ENCODE measurements at regions not wholly inside any gene's neighbourhood (a gene's known extent, or its start where the extent isn't known, plus 50 kb on each side); places are given as distances from the start of the nearest gene placed in this dataset.

DNA sequence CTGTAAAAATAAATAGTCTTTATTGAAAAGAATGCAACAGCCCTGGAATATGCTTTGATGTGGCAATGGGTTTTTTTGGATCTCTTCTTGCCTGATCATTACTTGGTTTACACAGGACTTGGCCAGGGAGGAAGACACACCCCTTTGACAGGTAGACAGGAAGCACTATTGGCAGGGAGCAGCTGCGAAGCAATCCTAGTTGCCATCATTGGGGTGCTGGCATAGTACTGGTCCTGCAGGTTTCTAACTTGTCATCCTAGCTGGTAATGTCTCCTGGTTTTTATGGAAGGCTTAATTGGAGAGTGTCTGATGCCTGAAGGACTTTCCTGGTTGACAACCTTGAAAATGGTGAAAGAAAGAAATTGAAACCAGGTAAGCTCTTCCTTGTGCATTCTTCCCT is 71.2 kb upstream of the CCN6 start:
- Mint-ChIP-seq H3K27me3 (no peaks in the 10 kb centered on the region), H3K36me3 (ENCODE audit: insufficient read depth) (peaks cover 2% of the 10 kb centered on the region), H3K9me3 (no peaks in the 10 kb centered on the region), H3K4me1 (peaks cover 31% of the 10 kb centered on the region), H3K4me3 (no peak overlapping the region), H3K27ac (ENCODE audit: low read depth) (no peak overlapping the region)
- ATAC-seq (replicated peaks; ENCODE audit: extremely low read depth, poor library complexity, severe bottlenecking) = no peak
- DNase-seq (ENCODE audit: low spot score in 2 of 2) = no peak

- ATAC-seq (replicated peaks; ENCODE audit: extremely low read depth, poor library complexity, severe bottlenecking) (no peak), DNase-seq (ENCODE audit: low spot score in 2 of 2) (no peak)
- peak overlapping the region; percentile 36 for H3K27ac Mint-ChIP-seq (ENCODE audit: low read depth)
- peaks cover 31% of the 10 kb centered on the region for H3K4me1 Mint-ChIP-seq
- H3K27me3 Mint-ChIP-seq = no peaks in the 10 kb centered on the region
- no peaks in the 10 kb centered on the region for H3K9me3 Mint-ChIP-seq
- no peak overlapping the region for H3K4me3 Mint-ChIP-seq
- H3K36me3 Mint-ChIP-seq (ENCODE audit: insufficient read depth) = peaks cover 2% of the 10 kb centered on the region
Observed at GRCh38 chr6:111983193-111983592, 70.7 kb upstream of the CCN6 start.

- no peak for ATAC-seq (replicated peaks; ENCODE audit: extremely low read depth, poor library complexity, severe bottlenecking)
- Mint-ChIP-seq H3K36me3 (ENCODE audit: insufficient read depth) (peaks cover 2% of the 10 kb centered on the region), H3K4me3 (no peak overlapping the region), H3K27me3 (no peaks in the 10 kb centered on the region), H3K27ac (ENCODE audit: low read depth) (no peak overlapping the region), H3K4me1 (peaks cover 37% of the 10 kb centered on the region), H3K9me3 (no peaks in the 10 kb centered on the region)
- no peak for DNase-seq (ENCODE audit: low spot score in 2 of 2)
Observed at GRCh38 chr6:111984081-111984480, 69.8 kb upstream of the CCN6 start.

- Mint-ChIP-seq H3K4me3 (no peak overlapping the region), H3K36me3 (ENCODE audit: insufficient read depth) (peaks cover 2% of the 10 kb centered on the region), H3K27me3 (no peaks in the 10 kb centered on the region), H3K4me1 (peaks cover 37% of the 10 kb centered on the region), H3K9me3 (no peaks in the 10 kb centered on the region), H3K27ac (ENCODE audit: low read depth) (peak overlapping the region; percentile 11)
- DNase-seq (ENCODE audit: low spot score in 2 of 2) = no peak
- ATAC-seq (replicated peaks; ENCODE audit: extremely low read depth, poor library complexity, severe bottlenecking) = no peak
Observed at GRCh38 chr6:111984516-111985201, 69.2 kb upstream of the CCN6 start.

- DNase-seq (ENCODE audit: low spot score in 2 of 2) (peak in 1 of 2 donors; percentile 23), ATAC-seq (replicated peaks; ENCODE audit: extremely low read depth, poor library complexity, severe bottlenecking) (peak; percentile 76)
Observed at GRCh38 chr6:111985202-111985731, 68.6 kb upstream of the CCN6 start.

GRCh38 chr6:111986651-111987050 is 67.3 kb upstream of the CCN6 start:
- H3K27ac Mint-ChIP-seq (ENCODE audit: low read depth) = no peak overlapping the region

More at GRCh38 chr6:111985202-111985731, 68.6 kb upstream of the CCN6 start:
- Mint-ChIP-seq H3K4me3 (no peak overlapping the region), H3K27ac (ENCODE audit: low read depth) (peak overlapping the region; percentile 11), H3K9me3 (no peaks in the 10 kb centered on the region), H3K4me1 (peaks cover 41% of the 10 kb centered on the region), H3K27me3 (no peaks in the 10 kb centered on the region), H3K36me3 (ENCODE audit: insufficient read depth) (peaks cover 2% of the 10 kb centered on the region)

DNA sequence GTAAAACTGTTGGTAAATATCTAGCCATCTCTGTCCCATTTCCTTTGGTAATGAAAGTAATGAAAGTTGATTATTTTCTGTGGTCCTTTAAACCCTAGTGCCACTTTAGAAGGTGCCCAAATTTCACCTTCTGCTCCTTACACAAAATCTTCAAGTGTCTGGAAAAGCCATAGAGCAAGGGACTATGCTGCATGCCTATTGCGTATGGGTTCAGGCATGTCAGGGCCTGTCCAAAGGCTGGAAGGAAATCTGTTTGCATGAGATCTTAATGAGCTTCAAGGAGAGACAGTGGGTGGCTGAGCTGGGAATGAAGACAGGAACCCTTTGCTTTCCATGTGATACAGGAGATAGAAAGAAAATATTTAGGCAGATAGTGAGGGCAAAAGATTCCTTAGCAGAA is 66.6 kb upstream of the CCN6 start:
- no peak overlapping the region for H3K27ac Mint-ChIP-seq (ENCODE audit: low read depth)
- no peak overlapping the region for H3K4me3 Mint-ChIP-seq
- H3K9me3 Mint-ChIP-seq = no peaks in the 10 kb centered on the region
- peaks cover 2% of the 10 kb centered on the region for H3K36me3 Mint-ChIP-seq (ENCODE audit: insufficient read depth)
- H3K4me1 Mint-ChIP-seq = peaks cover 51% of the 10 kb centered on the region
- no peak for DNase-seq (ENCODE audit: low spot score in 2 of 2)
- H3K27me3 Mint-ChIP-seq = no peaks in the 10 kb centered on the region
- ATAC-seq (replicated peaks; ENCODE audit: extremely low read depth, poor library complexity, severe bottlenecking) = no peak

More at GRCh38 chr6:111986651-111987050, 67.3 kb upstream of the CCN6 start:
- H3K4me3 Mint-ChIP-seq = no peak overlapping the region
- H3K27me3 Mint-ChIP-seq = no peaks in the 10 kb centered on the region
- DNase-seq (ENCODE audit: low spot score in 2 of 2) = no peak
- no peaks in the 10 kb centered on the region for H3K9me3 Mint-ChIP-seq
- peaks cover 2% of the 10 kb centered on the region for H3K36me3 Mint-ChIP-seq (ENCODE audit: insufficient read depth)
- H3K4me1 Mint-ChIP-seq = peaks cover 48% of the 10 kb centered on the region
- no peak for ATAC-seq (replicated peaks; ENCODE audit: extremely low read depth, poor library complexity, severe bottlenecking)

- no peaks in the 10 kb centered on the region for H3K9me3 Mint-ChIP-seq
- peak overlapping the region; percentile 63 for H3K27ac Mint-ChIP-seq (ENCODE audit: low read depth)
- H3K36me3 Mint-ChIP-seq (ENCODE audit: insufficient read depth) = peaks cover 2% of the 10 kb centered on the region
- H3K27me3 Mint-ChIP-seq = no peaks in the 10 kb centered on the region
- peak overlapping the region; percentile 24 for H3K4me3 Mint-ChIP-seq
- ATAC-seq (replicated peaks; ENCODE audit: extremely low read depth, poor library complexity, severe bottlenecking) = no peak
- DNase-seq (ENCODE audit: low spot score in 2 of 2) = no peak
- peaks cover 59% of the 10 kb centered on the region for H3K4me1 Mint-ChIP-seq
Observed at GRCh38 chr6:111988926-111989325, 65.0 kb upstream of the CCN6 start.

- Mint-ChIP-seq H3K9me3 (no peaks in the 10 kb centered on the region), H3K27me3 (no peaks in the 10 kb centered on the region), H3K27ac (ENCODE audit: low read depth) (peak overlapping the region; percentile 63), H3K36me3 (ENCODE audit: insufficient read depth) (no peaks in the 10 kb centered on the region), H3K4me1 (peaks cover 54% of the 10 kb centered on the region), H3K4me3 (no peak overlapping the region)
- no peak for DNase-seq (ENCODE audit: low spot score in 2 of 2)
- peak; percentile 88 for ATAC-seq (replicated peaks; ENCODE audit: extremely low read depth, poor library complexity, severe bottlenecking)
Observed at GRCh38 chr6:111989743-111990142, 64.2 kb upstream of the CCN6 start.

GRCh38 chr6:111990214-111990613 is 63.7 kb upstream of the CCN6 start:
- H3K9me3 Mint-ChIP-seq = no peaks in the 10 kb centered on the region
- peak overlapping the region; percentile 63 for H3K27ac Mint-ChIP-seq (ENCODE audit: low read depth)
- no peaks in the 10 kb centered on the region for H3K36me3 Mint-ChIP-seq (ENCODE audit: insufficient read depth)
- peaks cover 49% of the 10 kb centered on the region for H3K4me1 Mint-ChIP-seq
- ATAC-seq (replicated peaks; ENCODE audit: extremely low read depth, poor library complexity, severe bottlenecking) = peak; percentile 21
- no peak overlapping the region for H3K4me3 Mint-ChIP-seq
- no peak for DNase-seq (ENCODE audit: low spot score in 2 of 2)
- no peaks in the 10 kb centered on the region for H3K27me3 Mint-ChIP-seq

GRCh38 chr6:111992851-111993250 is 61.1 kb upstream of the CCN6 start:
- H3K4me3 Mint-ChIP-seq = peak overlapping the region; percentile 2
- peak overlapping the region; percentile 71 for H3K27ac Mint-ChIP-seq (ENCODE audit: low read depth)
- H3K4me1 Mint-ChIP-seq = peaks cover 53% of the 10 kb centered on the region
- ATAC-seq (replicated peaks; ENCODE audit: extremely low read depth, poor library complexity, severe bottlenecking) (peak; percentile 40), DNase-seq (ENCODE audit: low spot score in 2 of 2) (no peak)
- no peaks in the 10 kb centered on the region for H3K27me3 Mint-ChIP-seq
- H3K9me3 Mint-ChIP-seq = no peaks in the 10 kb centered on the region
- no peaks in the 10 kb centered on the region for H3K36me3 Mint-ChIP-seq (ENCODE audit: insufficient read depth)

- no peaks in the 10 kb centered on the region for H3K9me3 Mint-ChIP-seq
- H3K27ac Mint-ChIP-seq (ENCODE audit: low read depth) = peak overlapping the region; percentile 71
- no peaks in the 10 kb centered on the region for H3K36me3 Mint-ChIP-seq (ENCODE audit: insufficient read depth)
- peaks cover 53% of the 10 kb centered on the region for H3K4me1 Mint-ChIP-seq
- H3K4me3 Mint-ChIP-seq = peak overlapping the region; percentile 2
- ATAC-seq (replicated peaks; ENCODE audit: extremely low read depth, poor library complexity, severe bottlenecking) (no peak), DNase-seq (ENCODE audit: low spot score in 2 of 2) (no peak)
- no peaks in the 10 kb centered on the region for H3K27me3 Mint-ChIP-seq
Observed at GRCh38 chr6:111993342-111993741, 60.6 kb upstream of the CCN6 start.

- no peaks in the 10 kb centered on the region for H3K9me3 Mint-ChIP-seq
- no peak for ATAC-seq (replicated peaks; ENCODE audit: extremely low read depth, poor library complexity, severe bottlenecking)
- DNase-seq (ENCODE audit: low spot score in 2 of 2) = no peak
- no peak overlapping the region for H3K4me3 Mint-ChIP-seq
- H3K36me3 Mint-ChIP-seq (ENCODE audit: insufficient read depth) = no peaks in the 10 kb centered on the region
- peaks cover 40% of the 10 kb centered on the region for H3K4me1 Mint-ChIP-seq
- no peak overlapping the region for H3K27ac Mint-ChIP-seq (ENCODE audit: low read depth)
- H3K27me3 Mint-ChIP-seq = no peaks in the 10 kb centered on the region
Observed at GRCh38 chr6:111994791-111995190, 59.1 kb upstream of the CCN6 start.
